GM12878 (cell line): ENCODE measurements at regions not wholly inside any gene's neighbourhood (a gene's known extent, or its start where the extent isn't known, plus 50 kb on each side); places are given as distances from the start of the nearest gene placed in this dataset.

ENCODE experiments used
- ATAC-seq: fragments of 200-7000 bp; cut with Tn5 transposase; 3 replicates; pipeline ENCODE4 v1.9.1; 2020; ENCODE audit warnings: mild to moderate bottlenecking, moderate library complexity
- BruUV-seq: library from RNA; stranded (reverse); fragments of 400-500 nt; replicated peaks from 2 replicates; lab custom pipeline; 2021; lab: Mats Ljungman, UMichigan
- CTCF ChIA-PET: fragments of 300-600 bp; sonication (Branson Sonifier 250); formaldehyde crosslinking; extraction: SDS; loops from one replicate; lab custom pipeline; 2021; ENCODE audit warnings: inconsistent platforms; lab: Yijun Ruan, JAX
- POLR2A ChIA-PET: fragments of 350-600 bp; formaldehyde crosslinking; extraction: SDS; loops from one replicate; lab custom pipeline; 2021; ENCODE audit warnings: inconsistent platforms; lab: Charles Lee
- RAD21 ChIA-PET: fragments of 300-600 bp; sonication (Branson Sonifier 250); formaldehyde crosslinking; loops from one replicate; lab custom pipeline; 2023; ENCODE audit warnings: antibody characterized with exemption; ENCODE audit not compliant: unreplicated experiment; lab: Charles Lee
- SMC1A ChIA-PET: fragments of 300-600 bp; sonication (Branson Sonifier 250); formaldehyde crosslinking; loops from one replicate; lab custom pipeline; 2023; ENCODE audit not compliant: unreplicated experiment, uncharacterized antibody; lab: Charles Lee
- DNase-seq: peaks from one replicate; pipeline ENCODE4 v3.0.0-alpha.2; 2011; ENCODE audit warnings: low read depth, low spot score
- FAIRE-seq: peaks from 3 replicates; lab custom pipeline; 2011; peaks lifted over from hg19 to GRCh38; lab: Jason Lieb, UNC
- H2AFZ ChIP-seq: 2 replicates; pipeline ENCODE4 v1.6.0; 2011; ENCODE audit warnings: low read depth, low read length, control low read depth; ENCODE audit not compliant: control insufficient read depth
- H3K27ac ChIP-seq: 2 replicates; pipeline ENCODE4 v1.5.1; 2011; ENCODE audit warnings: control low read depth; ENCODE audit not compliant: control insufficient read depth, insufficient read depth
- H3K27me3 ChIP-seq, 2 experiments: replicated peaks in 1 of 2; 2 replicates each; pipeline versions ENCODE4 v1.6.0 to v1.6.1; 2011; ENCODE audit warnings: low read length in 1 of 2; ENCODE audit not compliant: control insufficient read depth in 2 of 2, insufficient read depth in 2 of 2
- H3K36me3 ChIP-seq, 2 experiments: 2 replicates each; pipeline ENCODE4 v1.5.1; 2011; ENCODE audit warnings: low read length in 1 of 2; ENCODE audit not compliant: control insufficient read depth in 2 of 2, insufficient read depth in 2 of 2
- H3K4me1 ChIP-seq: 2 replicates; pipeline ENCODE4 v1.6.1; 2011; ENCODE audit warnings: mild to moderate bottlenecking, low read length, moderate library complexity, mixed read lengths; ENCODE audit not compliant: control insufficient read depth, insufficient read depth
- H3K4me2 ChIP-seq: 2 replicates; pipeline ENCODE4 v1.6.0; 2011; ENCODE audit warnings: control low read depth; ENCODE audit not compliant: control insufficient read depth, insufficient read depth
- H3K4me3 ChIP-seq: fragments of 200-600 bp; sonication (generic); 2 replicates; pipeline ENCODE4 v1.5.1; 2016
- H3K79me2 ChIP-seq: 2 replicates; pipeline ENCODE4 v1.6.0; 2011; ENCODE audit warnings: low read length; ENCODE audit not compliant: control insufficient read depth, insufficient read depth
- H3K9ac ChIP-seq: 2 replicates; pipeline ENCODE4 v1.8.0; 2011; ENCODE audit warnings: low read length, control low read depth, mixed read lengths; ENCODE audit not compliant: control insufficient read depth, insufficient read depth
- H3K9me3 ChIP-seq: replicated peaks from 3 replicates; pipeline ENCODE4 v1.5.1; 2011; ENCODE audit warnings: mild to moderate bottlenecking, low read length; ENCODE audit not compliant: control insufficient read depth, insufficient read depth
- H4K20me1 ChIP-seq: 2 replicates; pipeline ENCODE4 v1.6.0; 2011; ENCODE audit not compliant: control insufficient read depth, insufficient read depth
- POLR2AphosphoS2 ChIP-seq: IDR thresholded peaks from 2 replicates; pipeline ENCODE4 v1.6.1; 2011; ENCODE audit warnings: low read depth, mild to moderate bottlenecking, low read length, improper control_type of control experiment, moderate library complexity
- SIN3A ChIP-seq: IDR thresholded peaks from 2 replicates; pipeline ENCODE4 v1.6.1; 2012; ENCODE audit warnings: low read depth, low read length, improper control_type of control experiment
- ZBTB11 ChIP-seq: fragments of 450-650 bp; formaldehyde crosslinking; IDR thresholded peaks from 2 replicates; pipeline ENCODE4 v1.5.0; 2022; ENCODE audit warnings: mild to moderate bottlenecking, missing genetic modification characterization
- ZNF622 ChIP-seq: fragments of 450-650 bp; IDR thresholded peaks from 2 replicates; pipeline ENCODE4 v1.6.1; 2017; ENCODE audit warnings: mild to moderate bottlenecking, inconsistent platforms
- WGBS: methylation state at CpG from one replicate; pipeline ENCODE4 v1.1.6; 2016; ENCODE audit warnings: low lambda C conversion rate; ENCODE audit not compliant: insufficient replicate concordance, insufficient coverage; ENCODE audit errors: missing lambda C conversion rate; 5-methylcytosine and 5-hydroxymethylcytosine counted together
- in situ Hi-C: fragments of 300-500 bp; cut with MboI; formaldehyde crosslinking; loops from 9 replicates; pipeline ENCODE4 v1.14.3; 2018; ENCODE audit warnings: mixed read lengths
- intact Hi-C: fragments of 100-400 bp; cut with micrococcal nuclease; formaldehyde crosslinking; loops from one replicate; pipeline ENCODE4 v1.14.2; 2022; ENCODE audit not compliant: unreplicated experiment
- TF ChIP-seq, protein P1 (sequence below): IDR thresholded peaks from 2 replicates; pipeline ENCODE4 v1.6.1; 2011; ENCODE audit warnings: mild to moderate bottlenecking, low read depth, low read length, moderate library complexity; ENCODE audit not compliant: insufficient replicate concordance

DNA sequence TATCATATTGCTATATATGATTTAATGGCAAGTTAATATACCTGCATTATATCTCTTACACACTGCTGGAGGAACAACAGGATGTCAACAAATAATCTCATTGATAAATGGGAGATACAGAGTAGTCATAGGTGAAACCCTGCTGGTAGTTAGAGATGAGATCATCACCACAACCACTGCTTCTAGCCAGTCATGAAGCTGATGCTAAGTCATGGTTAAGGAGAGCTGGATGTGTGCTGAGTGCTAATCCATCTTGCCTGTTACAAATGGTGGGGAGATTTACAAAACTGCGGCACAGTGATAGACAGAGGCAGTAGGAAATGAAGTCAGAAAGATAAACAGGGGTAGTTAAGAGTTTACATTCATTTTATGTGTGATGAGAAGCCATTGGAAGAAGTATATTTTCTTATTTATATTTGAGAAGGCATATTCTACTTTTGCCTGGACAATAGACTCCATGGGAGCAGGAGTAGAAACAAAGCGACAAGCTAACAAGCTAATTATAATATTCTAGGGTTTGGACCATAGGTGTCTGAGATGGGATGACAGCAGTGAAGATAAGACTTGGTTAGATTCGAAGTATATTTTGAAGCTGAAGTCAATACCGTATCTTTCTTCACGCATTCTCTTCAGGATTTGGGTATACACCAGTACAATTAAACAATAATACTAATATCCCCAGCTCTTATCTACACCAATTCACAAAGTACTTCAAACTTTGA, 78.0 kb upstream of the TRPC4 start:
- H4K20me1 ChIP-seq = no peaks in the 10 kb centered on the region
- in situ Hi-C loops = no loop called here
- 54% methylated on average over 5 of the region's 5 CpGs for WGBS
- intact Hi-C loops = no loop called here
- no peaks in the 10 kb centered on the region for H3K79me2 ChIP-seq
- H3K4me1 ChIP-seq = no peaks in the 10 kb centered on the region
- H3K4me2 ChIP-seq = no peak overlapping the region
- no TSS peak for BruUV-seq
- no peak for FAIRE-seq
- DNase-seq = no peak
- RAD21 ChIA-PET = no interaction called here
- no peaks in the 10 kb centered on the region for H3K36me3 ChIP-seq
- H3K4me3 ChIP-seq = no peak overlapping the region
- ATAC-seq = no peak
- H3K9ac ChIP-seq = no peak overlapping the region
- POLR2A ChIA-PET = no interaction called here
- SMC1A ChIA-PET = no interaction called here
- H3K9me3 ChIP-seq = no peaks in the 10 kb centered on the region
- TF ChIP-seq POLR2AphosphoS2 (no peak), ZNF622 (no peak), ZBTB11 (CRISPR knock-in tag) (no peak), SIN3A (no peak)
- TF ChIP-seq, protein P1, sequence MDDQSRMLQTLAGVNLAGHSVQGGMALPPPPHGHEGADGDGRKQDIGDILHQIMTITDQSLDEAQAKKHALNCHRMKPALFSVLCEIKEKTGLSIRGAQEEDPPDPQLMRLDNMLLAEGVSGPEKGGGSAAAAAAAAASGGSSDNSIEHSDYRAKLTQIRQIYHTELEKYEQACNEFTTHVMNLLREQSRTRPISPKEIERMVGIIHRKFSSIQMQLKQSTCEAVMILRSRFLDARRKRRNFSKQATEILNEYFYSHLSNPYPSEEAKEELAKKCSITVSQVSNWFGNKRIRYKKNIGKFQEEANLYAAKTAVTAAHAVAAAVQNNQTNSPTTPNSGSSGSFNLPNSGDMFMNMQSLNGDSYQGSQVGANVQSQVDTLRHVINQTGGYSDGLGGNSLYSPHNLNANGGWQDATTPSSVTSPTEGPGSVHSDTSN = no peak
- H3K27ac ChIP-seq = no peak overlapping the region
- no peaks in the 10 kb centered on the region for H3K27me3 ChIP-seq
- CTCF ChIA-PET = no interaction called here
- no peak overlapping the region for H2AFZ ChIP-seq
